GM18861 (cell line): ENCODE measurements at regions not wholly inside any gene's neighbourhood (a gene's known extent, or its start where the extent isn't known, plus 50 kb on each side); places are given as distances from the start of the nearest gene placed in this dataset.
"Not testable (repeated sequence)": the region's sequence is repeated elsewhere in the genome, so short reads cannot be mapped to it uniquely, and the experiment has no call there.

Experiments
- ATAC-seq: cut with Tn5 transposase; IDR thresholded peaks from one replicate; pipeline ENCODE4 v1.9.1; 2021; ENCODE audit not compliant: unreplicated experiment

- ATAC-seq = no peak
Measured at GRCh38 chrX:138014577-138014976, 448.6 kb downstream of the ZIC3 start.

GRCh38 chrX:138018145-138018799 lies 452.3 kb downstream of the ZIC3 start:
- ATAC-seq = no peak

- ATAC-seq = no peak
Measured at GRCh38 chrX:138020941-138021340, 455.0 kb downstream of the ZIC3 start.

GRCh38 chrX:138026211-138026610 lies 460.3 kb downstream of the ZIC3 start:
- ATAC-seq = peak; percentile 70

- no peak for ATAC-seq
Measured at GRCh38 chrX:138031715-138032114, 465.8 kb downstream of the ZIC3 start.

- no peak for ATAC-seq
Measured at GRCh38 chrX:138034136-138034535, 468.2 kb downstream of the ZIC3 start.

- no peak for ATAC-seq
Measured at GRCh38 chrX:138037548-138037947, 471.6 kb downstream of the ZIC3 start.

- no peak for ATAC-seq
Measured at GRCh38 chrX:138057883-138058282, 492.0 kb downstream of the ZIC3 start.

GRCh38 chrX:138058931-138059330 lies 493.0 kb downstream of the ZIC3 start:
- ATAC-seq = no peak

GRCh38 chrX:138067415-138067814 lies 501.5 kb downstream of the ZIC3 start:
- no peak for ATAC-seq

- no peak for ATAC-seq
Measured at GRCh38 chrX:138073626-138074025, 507.7 kb downstream of the ZIC3 start.

- ATAC-seq = no peak
Measured at GRCh38 chrX:138082251-138082650, 516.3 kb downstream of the ZIC3 start.

GRCh38 chrX:138082896-138083295 lies 517.0 kb downstream of the ZIC3 start:
- ATAC-seq = no peak

GRCh38 chrX:138110910-138111309 lies 545.0 kb downstream of the ZIC3 start:
- not testable (repeated sequence) for ATAC-seq

- no peak for ATAC-seq
Measured at GRCh38 chrX:138127314-138127713, 561.4 kb downstream of the ZIC3 start.

- ATAC-seq = peak; percentile 87
Measured at GRCh38 chrX:138128027-138128671, 562.2 kb downstream of the ZIC3 start.

GRCh38 chrX:138150709-138151108 lies 560.8 kb downstream of the FGF13 start:
- ATAC-seq = no peak

GRCh38 chrX:138157850-138158249 lies 553.7 kb downstream of the FGF13 start:
- ATAC-seq = no peak

GRCh38 chrX:138191998-138192397 lies 519.5 kb downstream of the FGF13 start:
- peak; percentile 59 for ATAC-seq

- ATAC-seq = no peak
Measured at GRCh38 chrX:138229718-138230117, 481.8 kb downstream of the FGF13 start.

GRCh38 chrX:138240266-138240665 lies 471.3 kb downstream of the FGF13 start:
- no peak for ATAC-seq

- ATAC-seq = no peak
Measured at GRCh38 chrX:138254001-138254400, 457.5 kb downstream of the FGF13 start.

- no peak for ATAC-seq
Measured at GRCh38 chrX:138255373-138255772, 456.1 kb downstream of the FGF13 start.
